HCT116 (cell line): ENCODE measurements at regions not wholly inside any gene's neighbourhood (a gene's known extent, or its start where the extent isn't known, plus 50 kb on each side); places are given as distances from the start of the nearest gene placed in this dataset.

ENCODE experiments used
- CTCF ChIP-seq, 3 experiments: fragments of 200-600 bp in 1 of 3; sonication (generic) in 1 of 3; IDR thresholded peaks in 2 of 3; conservative IDR thresholded peaks in 1 of 3; 2 replicates each; pipeline ENCODE4 v1.5.1; 2012 to 2017; ENCODE audit warnings: low read depth in 2 of 3, low read length in 2 of 3, antibody characterized with exemption in 1 of 3, borderline replicate concordance in 1 of 3, control low read depth in 1 of 3, mild to moderate bottlenecking in 1 of 3, mixed read lengths in 1 of 3, mixed run types in 1 of 3, moderate library complexity in 1 of 3; ENCODE audit not compliant: insufficient read depth in 1 of 3
- EZH2 ChIP-seq: fragments of 200-600 bp; sonication (generic); IDR thresholded peaks from 2 replicates; pipeline ENCODE4 v1.6.1; 2017; ENCODE audit warnings: antibody characterized with exemption, mixed run types
- TCF7L2 ChIP-seq: IDR thresholded peaks from 2 replicates; pipeline ENCODE4 v1.7.0; 2011; ENCODE audit warnings: borderline replicate concordance, inconsistent platforms; ENCODE audit not compliant: insufficient read depth, insufficient read length; ENCODE audit errors: extremely low read depth

GRCh38 chr1:228884615-228885566 lies 149.6 kb downstream of the RHOU start:
- TF ChIP-seq CTCF (IDR thresholded peaks at IDR 0.05 in 2 of 3, conservative IDR thresholded peaks at IDR 0.05 in 1 of 3; ENCODE audit: borderline replicate concordance in 1 of 3, insufficient read depth in 1 of 3, low read depth in 2 of 3, low read length in 2 of 3) (no peak), TCF7L2 (no peak), EZH2 (no peak)
